PC-3 (cell line): ENCODE measurements at regions not wholly inside any gene's neighbourhood (a gene's known extent, or its start where the extent isn't known, plus 50 kb on each side); places are given as distances from the start of the nearest gene placed in this dataset.

ENCODE experiments used
- ATAC-seq: fragments of 200-7000 bp; cut with Tn5 transposase; 2 replicates; pipeline ENCODE4 v1.9.1; 2020; ENCODE audit warnings: mild to moderate bottlenecking, moderate library complexity
- BruUV-seq: library from RNA; stranded (reverse); fragments of 400-500 nt; replicated peaks from 2 replicates; lab custom pipeline; 2021; lab: Mats Ljungman, UMichigan
- CTCF ChIA-PET: fragments of 300-600 bp; sonication (Branson Sonifier 250); formaldehyde crosslinking; loops from one replicate; lab custom pipeline; 2022; ENCODE audit warnings: antibody characterized with exemption; lab: Charles Lee
- POLR2A ChIA-PET: fragments of 300-600 bp; sonication (Branson Sonifier 250); formaldehyde crosslinking; loops from one replicate; lab custom pipeline; 2022; ENCODE audit warnings: antibody characterized with exemption; ENCODE audit not compliant: unreplicated experiment; lab: Charles Lee
- DNase-seq: peaks from one replicate; pipeline ENCODE4 v3.0.0-alpha.2; 2015
- H2AFZ ChIP-seq: fragments of 300-600 bp; sonication (generic); 2 replicates; pipeline ENCODE4 v1.6.0; 2016; ENCODE audit warnings: antibody characterized with exemption, low read length
- H3F3A ChIP-seq: fragments of 300-600 bp; sonication (generic); one replicate; pipeline ENCODE4 v1.6.0; 2017; ENCODE audit warnings: antibody characterized with exemption, low read length, control low read depth, mild to moderate bottlenecking; ENCODE audit not compliant: unreplicated experiment
- H3K27ac ChIP-seq: fragments of 300-600 bp; sonication (generic); 2 replicates; pipeline ENCODE4 v1.5.1; 2016; ENCODE audit warnings: mild to moderate bottlenecking, low read length
- H3K27me3 ChIP-seq: fragments of 300-600 bp; sonication (generic); 2 replicates; pipeline ENCODE4 v1.6.1; 2016; ENCODE audit warnings: low read length, mixed read lengths
- H3K36me3 ChIP-seq: fragments of 300-600 bp; sonication (generic); 2 replicates; pipeline ENCODE4 v1.6.1; 2016; ENCODE audit warnings: low read depth, mixed run types, low read length, mixed read lengths
- H3K4me1 ChIP-seq: fragments of 300-600 bp; sonication (generic); 2 replicates; pipeline ENCODE4 v1.5.1; 2016; ENCODE audit warnings: low read length; ENCODE audit not compliant: insufficient read depth
- H3K4me2 ChIP-seq: fragments of 300-600 bp; sonication (generic); 2 replicates; pipeline ENCODE4 v1.6.0; 2016; ENCODE audit warnings: low read length
- H3K4me3 ChIP-seq: fragments of 300-600 bp; sonication (generic); 2 replicates; pipeline ENCODE4 v1.5.1; 2016; ENCODE audit warnings: mild to moderate bottlenecking, low read length, mixed read lengths
- H3K79me2 ChIP-seq: fragments of 300-600 bp; sonication (generic); 2 replicates; pipeline ENCODE4 v1.6.1; 2017; ENCODE audit warnings: low read length, mixed read lengths
- H3K9ac ChIP-seq: fragments of 300-600 bp; sonication (generic); 2 replicates; pipeline ENCODE4 v1.6.0; 2016; ENCODE audit warnings: mild to moderate bottlenecking, low read length
- H3K9me2 ChIP-seq: fragments of 300-600 bp; sonication (generic); replicated peaks from 2 replicates; pipeline ENCODE4 v1.6.1; 2016; ENCODE audit warnings: mixed run types, low read length, mixed read lengths
- H3K9me3 ChIP-seq: fragments of 300-600 bp; sonication (generic); 2 replicates; pipeline ENCODE4 v1.6.1; 2016; ENCODE audit warnings: low read length, mixed read lengths
- H4K20me1 ChIP-seq: fragments of 300-600 bp; sonication (generic); 2 replicates; pipeline ENCODE4 v1.6.1; 2016; ENCODE audit warnings: low read length, mixed read lengths
- EZH2 ChIP-seq: fragments of 300-600 bp; sonication (generic); IDR thresholded peaks from one replicate; pipeline ENCODE4 v1.6.1; 2017; ENCODE audit warnings: antibody characterized with exemption, mild to moderate bottlenecking, low read length; ENCODE audit not compliant: unreplicated experiment
- EZH2phosphoT487 ChIP-seq: fragments of 300-600 bp; sonication (generic); IDR thresholded peaks from 2 replicates; pipeline ENCODE4 v1.6.1; 2018; ENCODE audit warnings: mild to moderate bottlenecking, antibody characterized with exemption, low read length, borderline replicate concordance
- intact Hi-C: fragments of 100-400 bp; cut with micrococcal nuclease; formaldehyde crosslinking; loops from 2 replicates; pipeline ENCODE4 v1.9.0; 2023
- TF ChIP-seq, protein P1 (sequence below): fragments of 300-600 bp; sonication (generic); conservative IDR thresholded peaks from 2 replicates; pipeline ENCODE4 v1.5.1; 2017; ENCODE audit warnings: antibody characterized with exemption, low read depth, mild to moderate bottlenecking, low read length

- Histone ChIP-seq H3K27me3 (no peaks in the 10 kb centered on the region), H4K20me1 (no peaks in the 10 kb centered on the region), H3F3A (no peaks in the 10 kb centered on the region), H3K9ac (no peak overlapping the region), H3K4me2 (no peak overlapping the region), H3K27ac (no peak overlapping the region), H2AFZ (no peak overlapping the region), H3K9me2 (no peaks in the 10 kb centered on the region), H3K4me3 (no peak overlapping the region), H3K9me3 (no peaks in the 10 kb centered on the region), H3K79me2 (no peaks in the 10 kb centered on the region), H3K4me1 (no peaks in the 10 kb centered on the region), H3K36me3 (no peaks in the 10 kb centered on the region)
- BruUV-seq = no TSS peak
- ChIA-PET POLR2A (no interaction called here), CTCF (no interaction called here)
- intact Hi-C loops = no loop called here
- no peak for DNase-seq
- TF ChIP-seq, protein P1, sequence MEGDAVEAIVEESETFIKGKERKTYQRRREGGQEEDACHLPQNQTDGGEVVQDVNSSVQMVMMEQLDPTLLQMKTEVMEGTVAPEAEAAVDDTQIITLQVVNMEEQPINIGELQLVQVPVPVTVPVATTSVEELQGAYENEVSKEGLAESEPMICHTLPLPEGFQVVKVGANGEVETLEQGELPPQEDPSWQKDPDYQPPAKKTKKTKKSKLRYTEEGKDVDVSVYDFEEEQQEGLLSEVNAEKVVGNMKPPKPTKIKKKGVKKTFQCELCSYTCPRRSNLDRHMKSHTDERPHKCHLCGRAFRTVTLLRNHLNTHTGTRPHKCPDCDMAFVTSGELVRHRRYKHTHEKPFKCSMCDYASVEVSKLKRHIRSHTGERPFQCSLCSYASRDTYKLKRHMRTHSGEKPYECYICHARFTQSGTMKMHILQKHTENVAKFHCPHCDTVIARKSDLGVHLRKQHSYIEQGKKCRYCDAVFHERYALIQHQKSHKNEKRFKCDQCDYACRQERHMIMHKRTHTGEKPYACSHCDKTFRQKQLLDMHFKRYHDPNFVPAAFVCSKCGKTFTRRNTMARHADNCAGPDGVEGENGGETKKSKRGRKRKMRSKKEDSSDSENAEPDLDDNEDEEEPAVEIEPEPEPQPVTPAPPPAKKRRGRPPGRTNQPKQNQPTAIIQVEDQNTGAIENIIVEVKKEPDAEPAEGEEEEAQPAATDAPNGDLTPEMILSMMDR = no peak
- TF ChIP-seq EZH2phosphoT487 = no peak
- TF ChIP-seq EZH2 = no peak
- ATAC-seq = no peak
Measured at GRCh38 chr2:52724585-52724984, 1043.0 kb upstream of the CHAC2 start.

- Histone ChIP-seq H3K27me3 (no peaks in the 10 kb centered on the region), H3K4me2 (no peak overlapping the region), H3F3A (no peaks in the 10 kb centered on the region), H3K9me2 (no peaks in the 10 kb centered on the region), H3K4me3 (no peak overlapping the region), H2AFZ (no peak overlapping the region), H4K20me1 (no peaks in the 10 kb centered on the region), H3K79me2 (no peaks in the 10 kb centered on the region), H3K4me1 (no peaks in the 10 kb centered on the region), H3K9me3 (no peaks in the 10 kb centered on the region), H3K27ac (no peak overlapping the region), H3K36me3 (no peaks in the 10 kb centered on the region), H3K9ac (no peak overlapping the region)
- CTCF ChIA-PET = interaction anchor here (0.6 kb wide), 1 partner anchor 566 kb away, joined by 3 read pairs; no protein-coding TSS in a partner anchor
- intact Hi-C loops = no loop called here
- no TSS peak for BruUV-seq
- no peak for TF ChIP-seq EZH2
- TF ChIP-seq, protein P1 = no peak
- no peak for TF ChIP-seq EZH2phosphoT487
- POLR2A ChIA-PET = no interaction called here
- no peak for ATAC-seq
- no peak for DNase-seq
Measured at GRCh38 chr2:52717836-52718235, 1049.8 kb upstream of the CHAC2 start.

DNA sequence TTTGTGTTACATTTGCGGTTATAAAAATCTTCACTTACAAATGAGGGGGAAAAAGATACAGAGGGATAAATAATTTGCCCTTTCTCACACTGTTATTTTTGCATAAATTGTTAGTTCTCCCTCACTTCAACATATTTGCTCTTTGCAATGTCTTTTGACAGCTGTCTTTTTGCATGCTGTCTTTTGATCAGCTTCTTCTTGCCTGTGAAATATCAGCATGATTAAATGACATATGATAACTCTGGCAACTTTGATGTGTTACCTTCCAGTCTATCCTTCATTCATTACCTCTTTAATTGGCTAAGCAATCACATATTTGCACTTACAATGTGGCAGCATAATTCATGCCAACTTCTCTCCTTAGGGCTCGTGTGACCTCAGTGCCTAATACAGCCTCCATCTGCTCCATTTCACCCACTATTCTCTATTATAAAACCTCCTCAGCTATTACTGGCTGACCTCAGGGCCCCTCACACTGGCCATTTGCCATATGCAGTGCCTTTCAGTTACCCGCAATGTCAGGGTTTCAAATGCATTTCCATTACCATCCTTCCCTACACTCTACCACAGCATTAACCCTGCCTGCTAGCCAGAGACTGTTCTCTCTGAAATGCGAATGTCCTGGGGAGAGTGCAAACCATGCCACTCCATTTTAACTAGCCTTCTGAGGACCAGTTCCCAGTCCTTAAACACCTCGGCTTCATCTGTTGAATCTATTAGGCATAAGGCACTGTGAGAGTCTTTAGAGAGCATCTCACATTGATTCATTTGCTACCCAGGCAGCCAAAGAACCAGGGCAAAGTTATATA lies 1056.6 kb upstream of the CHAC2 start:
- no peaks in the 10 kb centered on the region for H3K27me3 ChIP-seq
- H3K79me2 ChIP-seq = no peaks in the 10 kb centered on the region
- H3K4me2 ChIP-seq = no peak overlapping the region
- H3K9me3 ChIP-seq = no peaks in the 10 kb centered on the region
- H3K9me2 ChIP-seq = no peaks in the 10 kb centered on the region
- H3K4me3 ChIP-seq = no peak overlapping the region
- no peaks in the 10 kb centered on the region for H3K4me1 ChIP-seq
- H4K20me1 ChIP-seq = no peaks in the 10 kb centered on the region
- no peak overlapping the region for H2AFZ ChIP-seq
- no peaks in the 10 kb centered on the region for H3K36me3 ChIP-seq
- ChIA-PET POLR2A (no interaction called here), CTCF (no interaction called here)
- no peak overlapping the region for H3K9ac ChIP-seq
- TF ChIP-seq, protein P1 = no peak
- no peak for DNase-seq
- ATAC-seq = no peak
- intact Hi-C loops = no loop called here
- H3K27ac ChIP-seq = no peak overlapping the region
- no TSS peak for BruUV-seq
- no peaks in the 10 kb centered on the region for H3F3A ChIP-seq
